Endothelial cell of umbilical vein (primary cell): ENCODE measurements at regions not wholly inside any gene's neighbourhood (a gene's known extent, or its start where the extent isn't known, plus 50 kb on each side); places are given as distances from the start of the nearest gene placed in this dataset.

Experiments
- BruUV-seq: library from RNA; stranded (reverse); fragments of 400-500 nt; replicated peaks from 2 replicates; lab custom pipeline; 2021; lab: Mats Ljungman, UMichigan
- CTCF ChIA-PET: fragments of 300-600, 350-600 bp; sonication (Branson Sonifier 250); formaldehyde crosslinking; loops from one replicate; lab custom pipeline; 2021; ENCODE audit warnings: antibody characterized with exemption, inconsistent platforms; lab: Charles Lee
- POLR2A ChIA-PET: fragments of 300-600, 350-600 bp; sonication (Branson Sonifier 250); formaldehyde crosslinking; loops from one replicate; lab custom pipeline; 2021; ENCODE audit warnings: antibody characterized with exemption, inconsistent platforms; lab: Charles Lee
- DNase-seq: peaks from one replicate; pipeline ENCODE4 v3.0.0-alpha.2; 2011; ENCODE audit warnings: low read depth, low spot score
- FAIRE-seq: peaks from 2 replicates; lab custom pipeline; 2011; peaks lifted over from hg19 to GRCh38; lab: Jason Lieb, UNC
- H2AFZ ChIP-seq: 2 replicates; pipeline ENCODE4 v1.6.0; 2012; ENCODE audit warnings: low read depth, low read length, control low read depth, inconsistent platforms
- H3K27ac ChIP-seq: 2 replicates; pipeline ENCODE4 v1.5.1; 2011; ENCODE audit warnings: low read depth, mild to moderate bottlenecking, control low read depth, low read length, moderate library complexity; ENCODE audit not compliant: insufficient read depth
- H3K27me3 ChIP-seq, 2 experiments: 2 replicates each; pipeline versions ENCODE4 v1.6.0 to v1.6.1; 2011; ENCODE audit warnings: low read length in 2 of 2, mixed read lengths in 1 of 2; ENCODE audit not compliant: control insufficient read depth in 2 of 2, insufficient read depth in 2 of 2
- H3K36me3 ChIP-seq, 2 experiments: 2 replicates in 1 of 2; 3 replicates in 1 of 2; pipeline ENCODE4 v1.5.1; 2011; ENCODE audit warnings: low read length in 2 of 2, mild to moderate bottlenecking in 1 of 2, moderate library complexity in 1 of 2; ENCODE audit not compliant: control insufficient read depth in 2 of 2, insufficient read depth in 2 of 2; ENCODE audit errors: extremely low read depth in 1 of 2
- H3K4me1 ChIP-seq: 3 replicates; pipeline ENCODE4 v1.5.1; 2011; ENCODE audit warnings: mild to moderate bottlenecking, low read length; ENCODE audit not compliant: control insufficient read depth, insufficient read depth; ENCODE audit errors: extremely low read depth
- H3K4me2 ChIP-seq: 2 replicates; pipeline ENCODE4 v1.6.1; 2011; ENCODE audit warnings: low read length, control low read depth, mixed read lengths; ENCODE audit not compliant: insufficient read depth
- H3K4me3 ChIP-seq, 3 experiments: fragments of 200-600 bp in 1 of 3; sonication (generic), shearing (Covaris generic) in 1 of 3; replicated peaks in 1 of 3; 2 replicates each; pipeline ENCODE4 v1.5.1; 2011 to 2016; ENCODE audit warnings: control low read depth in 3 of 3, low read length in 3 of 3, mild to moderate bottlenecking in 2 of 3, inconsistent platforms in 1 of 3, low read depth in 1 of 3, moderate library complexity in 1 of 3; ENCODE audit not compliant: insufficient read depth in 1 of 3
- H3K79me2 ChIP-seq: 2 replicates; pipeline ENCODE4 v1.6.0; 2012; ENCODE audit warnings: low read length, inconsistent platforms; ENCODE audit not compliant: control insufficient read depth, insufficient read depth
- H3K9ac ChIP-seq: replicated peaks from 2 replicates; pipeline ENCODE3; 2011; ENCODE audit warnings: low read length, control low read depth; ENCODE audit not compliant: insufficient read depth; ENCODE audit errors: extremely low read depth
- H3K9me1 ChIP-seq: replicated peaks from 3 replicates; pipeline ENCODE4 v1.6.0; 2011; ENCODE audit warnings: mild to moderate bottlenecking, low read length; ENCODE audit not compliant: control insufficient read depth, insufficient read depth; ENCODE audit errors: extremely low read depth
- H3K9me3 ChIP-seq: replicated peaks from 2 replicates; pipeline ENCODE4 v1.5.1; 2012; ENCODE audit warnings: low read length, inconsistent platforms; ENCODE audit not compliant: control insufficient read depth, insufficient read depth
- H4K20me1 ChIP-seq: replicated peaks from 2 replicates; pipeline ENCODE3; 2011; ENCODE audit warnings: mild to moderate bottlenecking, low read length; ENCODE audit not compliant: control insufficient read depth, insufficient read depth; ENCODE audit errors: extremely low read depth
- EZH2 ChIP-seq: IDR thresholded peaks from 2 replicates; pipeline ENCODE4 v1.6.1; 2012; ENCODE audit warnings: borderline replicate concordance, low read depth, mild to moderate bottlenecking, moderate library complexity, low read length, inconsistent platforms; ENCODE audit not compliant: severe bottlenecking
- FOS ChIP-seq: IDR thresholded peaks from 2 replicates; pipeline ENCODE4 v1.6.1; 2011; ENCODE audit warnings: mild to moderate bottlenecking, low read length, moderate library complexity, borderline replicate concordance; ENCODE audit not compliant: insufficient read depth
- GATA2 ChIP-seq: IDR thresholded peaks from 2 replicates; pipeline ENCODE4 v1.7.0; 2011; ENCODE audit warnings: low read depth, mild to moderate bottlenecking, moderate library complexity, mixed read lengths, low read length; ENCODE audit not compliant: insufficient read length, insufficient read depth
- JUN ChIP-seq: IDR thresholded peaks from 2 replicates; pipeline ENCODE4 v1.6.1; 2011; ENCODE audit warnings: borderline replicate concordance, low read depth; ENCODE audit not compliant: insufficient read length, insufficient read depth
- MYC ChIP-seq: IDR thresholded peaks from one replicate; pipeline ENCODE4 v1.6.1; 2011; ENCODE audit warnings: mild to moderate bottlenecking, low read depth, low read length
- POLR2A ChIP-seq: IDR thresholded peaks from 2 replicates; pipeline ENCODE4 v1.6.1; 2012; ENCODE audit warnings: low read depth, mild to moderate bottlenecking, control low read depth, low read length
- POLR2AphosphoS5 ChIP-seq: IDR thresholded peaks from 2 replicates; pipeline ENCODE4 v1.6.1; 2012; ENCODE audit warnings: low read depth, mild to moderate bottlenecking, control low read depth, low read length, moderate library complexity; ENCODE audit not compliant: insufficient read depth
- dilution Hi-C: fragments of 300-500 bp; cut with MboI; formaldehyde crosslinking; loops from one replicate; pipeline ENCODE4 v1.15.0; 2019; ENCODE audit warnings: low sequenced_read_pairs; ENCODE audit not compliant: extremely low pct_ligation_motif_present
- intact Hi-C: fragments of 100-400 bp; cut with micrococcal nuclease; formaldehyde crosslinking; loops from one replicate; pipeline ENCODE4 v1.10.0; 2022
- TF ChIP-seq, protein P1 (sequence below), 2 donors: IDR thresholded peaks; 1 replicate in 1 of 2; 2 replicates in 1 of 2; pipeline ENCODE4 v1.5.1; 2011; ENCODE audit warnings: low read length in 2 of 2, mild to moderate bottlenecking in 2 of 2, moderate library complexity in 2 of 2, control low read depth in 1 of 2, inconsistent platforms in 1 of 2, low read depth in 1 of 2; ENCODE audit not compliant: insufficient read depth in 1 of 2; ENCODE audit errors: extremely low read depth in 1 of 2
- TF ChIP-seq, protein P2 (sequence below): IDR thresholded peaks from 2 replicates; pipeline ENCODE4 v1.6.1; 2011; ENCODE audit not compliant: insufficient read depth, insufficient read length

DNA sequence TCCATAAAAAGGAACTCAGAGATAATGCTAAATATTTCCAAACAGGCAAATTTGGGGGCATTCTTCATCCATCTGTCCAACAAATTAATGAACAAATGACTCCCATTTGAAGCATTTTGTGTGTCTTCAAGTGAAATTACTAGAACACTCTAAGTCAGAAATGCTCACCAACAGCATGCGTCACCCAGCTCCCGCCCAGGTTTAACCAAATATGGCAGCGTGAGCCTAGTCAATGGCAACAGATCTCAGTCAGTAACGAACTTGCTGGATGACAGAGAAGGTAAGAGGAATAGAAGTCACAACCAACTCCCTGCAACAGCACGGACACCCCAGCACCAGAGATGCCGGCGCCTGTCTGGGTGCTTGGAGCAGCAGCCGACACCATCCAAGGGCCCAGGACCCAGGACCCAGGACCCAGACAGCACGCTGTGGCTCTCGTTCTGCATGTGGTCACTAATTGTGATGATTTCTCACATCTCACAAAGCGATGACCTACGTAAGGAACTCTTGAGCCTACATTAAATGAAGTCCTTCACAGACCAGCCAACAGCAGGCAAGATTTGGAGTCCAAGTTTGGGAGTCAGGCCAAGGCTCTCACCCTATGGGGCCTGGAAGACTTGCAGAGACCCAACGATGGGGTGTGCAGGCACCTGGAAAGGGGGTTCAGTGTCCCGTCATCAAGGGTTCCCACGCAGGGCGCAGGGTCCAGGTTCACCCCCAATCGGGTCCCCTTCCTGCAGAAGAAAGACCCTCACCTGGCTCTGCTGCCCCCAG is 556.9 kb downstream of the BRD1 start:
- no peak overlapping the region for H3K27ac ChIP-seq
- H3K9ac ChIP-seq, result no peak overlapping the region
- no peaks in the 10 kb centered on the region for H3K36me3 ChIP-seq
- dilution Hi-C loops, result no loop called here
- no peak overlapping the region for H2AFZ ChIP-seq
- intact Hi-C loops, result no loop called here
- H3K9me1 ChIP-seq, result no peaks in the 10 kb centered on the region
- no TSS peak for BruUV-seq
- H3K4me1 ChIP-seq, result no peaks in the 10 kb centered on the region
- H3K27me3 ChIP-seq, result no peaks in the 10 kb centered on the region
- ChIA-PET POLR2A (no interaction called here), CTCF (no interaction called here)
- no peaks in the 10 kb centered on the region for H3K79me2 ChIP-seq
- no peaks in the 10 kb centered on the region for H4K20me1 ChIP-seq
- FAIRE-seq (no peak), DNase-seq (no peak)
- peaks cover 3% of the 10 kb centered on the region for H3K9me3 ChIP-seq
- TF ChIP-seq, protein P1, sequence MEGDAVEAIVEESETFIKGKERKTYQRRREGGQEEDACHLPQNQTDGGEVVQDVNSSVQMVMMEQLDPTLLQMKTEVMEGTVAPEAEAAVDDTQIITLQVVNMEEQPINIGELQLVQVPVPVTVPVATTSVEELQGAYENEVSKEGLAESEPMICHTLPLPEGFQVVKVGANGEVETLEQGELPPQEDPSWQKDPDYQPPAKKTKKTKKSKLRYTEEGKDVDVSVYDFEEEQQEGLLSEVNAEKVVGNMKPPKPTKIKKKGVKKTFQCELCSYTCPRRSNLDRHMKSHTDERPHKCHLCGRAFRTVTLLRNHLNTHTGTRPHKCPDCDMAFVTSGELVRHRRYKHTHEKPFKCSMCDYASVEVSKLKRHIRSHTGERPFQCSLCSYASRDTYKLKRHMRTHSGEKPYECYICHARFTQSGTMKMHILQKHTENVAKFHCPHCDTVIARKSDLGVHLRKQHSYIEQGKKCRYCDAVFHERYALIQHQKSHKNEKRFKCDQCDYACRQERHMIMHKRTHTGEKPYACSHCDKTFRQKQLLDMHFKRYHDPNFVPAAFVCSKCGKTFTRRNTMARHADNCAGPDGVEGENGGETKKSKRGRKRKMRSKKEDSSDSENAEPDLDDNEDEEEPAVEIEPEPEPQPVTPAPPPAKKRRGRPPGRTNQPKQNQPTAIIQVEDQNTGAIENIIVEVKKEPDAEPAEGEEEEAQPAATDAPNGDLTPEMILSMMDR (IDR thresholded peaks at IDR 0.05; ENCODE audit: extremely low read depth in 1 of 2, insufficient read depth in 1 of 2, low read depth in 1 of 2, low read length in 2 of 2), result no peak
- TF ChIP-seq FOS (no peak), EZH2 (no peak), MYC (no peak), POLR2A (no peak), POLR2AphosphoS5 (no peak), JUN (no peak), GATA2 (no peak)
- TF ChIP-seq, protein P2, sequence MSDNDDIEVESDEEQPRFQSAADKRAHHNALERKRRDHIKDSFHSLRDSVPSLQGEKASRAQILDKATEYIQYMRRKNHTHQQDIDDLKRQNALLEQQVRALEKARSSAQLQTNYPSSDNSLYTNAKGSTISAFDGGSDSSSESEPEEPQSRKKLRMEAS, result no peak
- H3K4me2 ChIP-seq, result no peak overlapping the region
- no peak overlapping the region for H3K4me3 ChIP-seq
